Occipital lobe (tissue), 1 donor: ENCODE measurements at regions not wholly inside any gene's neighbourhood (a gene's known extent, or its start where the extent isn't known, plus 50 kb on each side); places are given as distances from the start of the nearest gene placed in this dataset.

Experiments used
- DNase-seq: peaks from one replicate; lab custom pipeline; 2025; lab: John Stamatoyannopoulos, UW

DNA sequence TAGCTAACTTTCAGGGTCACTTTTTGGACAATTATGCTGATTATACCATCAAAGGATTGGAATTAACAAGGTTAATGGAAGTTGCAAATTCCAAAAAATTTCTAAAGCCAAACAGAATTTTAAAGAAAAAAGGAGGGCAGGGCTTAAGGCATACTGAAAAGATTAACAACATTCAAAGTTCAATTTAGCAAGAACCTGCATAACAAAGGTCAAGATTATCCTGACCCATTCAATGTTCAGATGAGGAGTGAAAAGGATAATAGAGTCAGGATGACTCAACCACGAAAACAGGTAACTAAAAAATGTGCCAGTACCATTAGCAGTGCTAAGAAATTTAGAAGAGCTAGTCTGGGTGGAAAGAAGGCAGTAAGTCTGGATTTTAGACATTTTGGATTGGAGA is 139.8 kb upstream of the HNMT start:
- no peak for DNase-seq

GRCh38 chr2:137826373-137827372 is 137.6 kb upstream of the HNMT start:
- no peak for DNase-seq

DNA sequence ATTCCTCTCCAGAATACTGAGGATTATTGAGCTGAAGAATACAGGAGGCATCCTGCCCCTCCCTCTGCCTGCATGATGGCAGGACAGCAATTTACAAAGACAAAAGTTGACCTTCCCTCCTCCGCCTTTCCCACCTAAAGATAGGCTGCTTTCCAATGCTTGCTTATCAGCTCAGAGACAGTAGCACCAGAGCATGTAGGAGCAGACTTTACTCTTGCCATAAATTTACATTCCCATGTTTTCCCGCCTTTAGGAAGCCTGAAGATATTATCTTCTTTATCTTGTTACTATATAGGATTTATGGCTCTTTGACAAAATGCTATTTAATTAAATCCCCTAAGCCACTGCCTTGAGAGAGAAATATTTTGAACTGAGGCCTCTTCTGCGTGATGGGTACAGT is 135.6 kb upstream of the HNMT start:
- DNase-seq = no peak

GRCh38 chr2:137829251-137829650 is 135.0 kb upstream of the HNMT start:
- DNase-seq = no peak

- DNase-seq = no peak
These were observed 129.4 kb upstream of the HNMT start for GRCh38 chr2:137834760-137835379.

DNA sequence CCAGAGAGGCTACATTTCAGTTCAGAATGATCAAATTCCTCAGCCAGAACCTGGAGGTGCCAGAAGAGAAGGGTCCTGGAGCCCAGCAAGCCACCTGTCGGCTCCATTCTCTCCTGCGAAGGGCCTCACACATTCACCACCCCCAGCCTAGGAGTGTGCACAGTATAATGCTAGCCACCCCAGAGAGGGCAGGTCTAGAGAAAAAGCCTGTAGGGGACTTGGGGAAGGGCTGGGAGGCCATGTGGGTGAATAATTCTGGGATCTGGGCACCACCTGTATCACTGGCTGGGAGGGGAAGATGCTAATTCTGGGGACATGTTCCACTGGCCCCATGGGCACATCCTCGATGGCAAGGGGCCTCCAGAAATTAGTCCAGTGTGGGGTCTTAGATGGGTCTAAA is 127.6 kb upstream of the HNMT start:
- DNase-seq = no peak

GRCh38 chr2:137837830-137838229 is 126.4 kb upstream of the HNMT start:
- DNase-seq = no peak

DNA sequence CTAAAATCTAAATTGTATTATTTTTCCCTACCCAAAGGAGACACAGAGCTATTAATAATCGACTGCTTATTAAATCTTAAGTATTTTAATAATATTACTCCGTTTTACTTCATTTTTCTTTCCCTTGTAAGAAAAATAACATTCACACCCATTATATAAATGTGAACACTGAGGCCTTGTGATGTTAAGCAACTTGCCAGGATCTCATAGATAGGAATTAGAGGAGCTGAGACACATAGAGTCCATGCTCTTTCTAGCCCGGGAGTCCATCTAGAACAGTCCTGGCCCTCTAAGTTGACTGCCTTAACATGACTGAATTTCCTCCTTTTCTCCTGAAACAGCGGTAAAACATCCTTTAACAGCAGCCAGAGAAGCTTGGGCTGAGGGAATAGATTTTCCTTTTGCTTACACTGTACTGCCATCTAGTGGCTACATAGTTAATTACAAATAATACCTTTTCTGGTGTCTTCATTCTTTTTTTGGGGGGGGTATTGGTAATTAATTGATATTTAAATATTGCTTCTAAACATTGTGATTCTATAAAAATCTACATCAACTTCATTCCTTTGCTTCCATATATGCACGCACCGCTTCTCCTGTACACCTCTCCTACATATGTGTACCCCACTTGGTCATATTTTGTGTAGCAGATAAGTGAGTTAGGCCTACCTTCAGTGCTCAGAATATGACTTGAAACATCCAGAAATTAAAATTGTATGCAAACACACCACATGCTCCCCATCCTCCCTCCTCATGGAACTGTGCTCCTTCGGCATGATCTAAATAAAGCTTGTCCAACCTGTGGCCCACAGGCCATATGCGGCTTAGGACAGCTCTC is 125.8 kb upstream of the HNMT start:
- no peak for DNase-seq

GRCh38 chr2:137842430-137842829 is 121.8 kb upstream of the HNMT start:
- no peak for DNase-seq

- no peak for DNase-seq
These were observed 121.3 kb upstream of the HNMT start for GRCh38 chr2:137842952-137843351.

GRCh38 chr2:137845422-137845821 is 118.9 kb upstream of the HNMT start:
- DNase-seq = no peak

DNA sequence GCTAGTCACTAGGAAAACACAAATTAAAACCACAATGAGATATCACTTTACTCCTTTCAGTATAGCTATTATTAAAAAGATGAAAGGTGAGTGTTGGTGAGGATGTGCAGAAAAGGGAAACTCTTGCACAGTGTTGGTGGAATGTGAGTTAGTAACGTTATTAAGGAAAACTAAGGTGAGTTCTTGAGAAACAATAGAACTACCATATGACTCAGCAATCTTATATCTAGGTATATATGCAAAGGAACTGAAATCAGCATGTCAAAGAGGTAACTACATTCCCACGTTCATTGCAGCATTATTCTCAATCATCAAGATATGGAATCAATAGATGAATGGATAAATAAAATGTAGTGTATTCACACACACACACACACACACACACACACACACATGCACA is 117.3 kb upstream of the HNMT start:
- no peak for DNase-seq

DNA sequence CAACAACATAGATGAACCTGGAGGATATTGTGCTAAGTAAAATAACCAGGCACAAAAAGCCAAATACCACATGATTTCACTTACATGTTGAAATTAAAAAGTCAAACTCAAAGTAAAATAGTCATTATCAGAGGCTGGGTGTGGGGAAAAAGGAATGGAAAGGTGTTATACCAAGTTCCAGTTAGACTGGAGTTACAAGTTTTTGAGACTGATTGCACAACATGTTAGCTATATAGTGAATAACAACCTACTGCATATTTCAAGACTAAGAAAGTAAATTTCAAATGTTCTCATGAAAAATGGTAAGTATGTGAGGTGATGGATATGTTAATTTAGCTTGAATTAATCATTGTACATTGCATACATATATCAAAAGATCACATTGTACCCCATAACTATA is 116.8 kb upstream of the HNMT start:
- no peak for DNase-seq

- DNase-seq = no peak
These were observed 106.4 kb upstream of the HNMT start for GRCh38 chr2:137857881-137858280.

DNA sequence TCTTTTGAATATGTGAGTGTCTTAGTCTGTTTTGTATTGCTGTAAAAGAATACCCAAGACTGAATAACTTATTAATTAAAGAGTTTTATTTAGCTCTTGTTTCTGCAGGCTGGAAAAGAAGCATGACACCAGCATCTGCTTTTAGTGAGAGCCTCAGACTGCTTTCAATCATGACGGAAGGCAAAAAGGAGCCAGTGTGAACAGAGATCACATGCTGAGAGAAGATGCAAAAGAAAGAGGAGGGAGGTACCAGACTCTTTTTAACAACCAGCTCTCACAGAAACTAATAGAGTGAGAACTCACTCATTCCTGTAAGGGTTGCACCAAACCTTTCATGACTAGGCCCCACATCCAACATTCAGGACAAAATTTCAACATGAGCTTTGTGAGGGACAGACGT is 101.6 kb upstream of the HNMT start:
- no peak for DNase-seq

GRCh38 chr2:137865954-137866540 is 98.2 kb upstream of the HNMT start:
- no peak for DNase-seq

DNA sequence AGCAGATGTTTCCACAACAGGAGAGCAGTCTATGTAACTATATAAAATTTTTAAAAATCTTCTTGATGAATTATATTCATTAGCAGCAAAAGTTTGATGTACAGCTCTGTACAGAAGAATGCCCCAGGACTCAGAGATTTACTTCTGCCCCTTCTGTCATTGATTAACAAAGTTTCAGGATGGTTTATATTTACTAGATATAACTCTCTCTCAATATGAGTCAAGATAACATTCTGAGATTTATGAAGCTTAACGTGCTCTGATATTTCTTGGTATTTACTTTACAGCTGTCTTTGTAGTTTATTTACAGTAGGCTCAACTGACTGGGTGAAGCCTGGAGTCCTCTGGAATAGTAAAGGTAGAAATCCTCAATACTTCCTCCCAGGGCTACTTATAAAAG is 93.6 kb upstream of the HNMT start:
- DNase-seq = no peak

GRCh38 chr2:137872577-137872976 is 91.7 kb upstream of the HNMT start:
- no peak for DNase-seq

- no peak for DNase-seq
These were observed 90.6 kb upstream of the HNMT start for GRCh38 chr2:137873536-137874244.

- no peak for DNase-seq
These were observed 85.2 kb upstream of the HNMT start for GRCh38 chr2:137879121-137879520.

DNA sequence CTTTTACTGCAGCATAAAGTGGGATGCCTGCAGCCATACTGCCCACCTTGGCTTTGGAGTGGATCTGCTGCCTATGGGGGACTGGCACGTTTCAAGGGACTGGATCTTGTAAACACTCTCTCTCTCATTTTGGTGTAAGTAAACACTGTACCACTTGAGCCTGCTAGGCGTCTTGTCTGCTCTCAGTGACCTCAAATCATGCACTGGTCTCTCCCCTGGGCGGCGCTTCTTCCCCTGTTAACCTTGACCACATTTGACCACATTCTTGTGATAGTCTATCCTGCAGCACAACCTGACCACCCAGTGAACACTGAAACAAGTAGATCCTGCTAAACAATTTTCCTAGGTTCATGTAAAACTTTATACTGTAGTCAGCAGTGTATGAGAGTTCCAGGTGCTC is 82.6 kb upstream of the HNMT start:
- no peak for DNase-seq
